CD4-positive, alpha-beta T cell (primary cell): ENCODE measurements at regions not wholly inside any gene's neighbourhood (a gene's known extent, or its start where the extent isn't known, plus 50 kb on each side); places are given as distances from the start of the nearest gene placed in this dataset.

ENCODE experiments used
- ATAC-seq: fragments of 200-7000 bp; cut with Tn5 transposase; one replicate; pipeline ENCODE4 v1.10.0; 2022; ENCODE audit warnings: mild to moderate bottlenecking; ENCODE audit not compliant: poor library complexity
- CTCF ChIA-PET: fragments of 350-600 bp; sonication (Branson Sonifier 250); formaldehyde crosslinking; loops from one replicate; lab custom pipeline; 2021; ENCODE audit warnings: antibody characterized with exemption, inconsistent platforms; lab: Charles Lee
- POLR2A ChIA-PET: fragments of 350-600 bp; sonication (Branson Sonifier 250); formaldehyde crosslinking; loops from one replicate; lab custom pipeline; 2021; ENCODE audit warnings: antibody characterized with exemption, inconsistent platforms; lab: Charles Lee
- DNase-seq, 14 experiments: peaks; one replicate each; pipeline ENCODE4 v3.0.0-alpha.2; 2013 to 2020; ENCODE audit warnings: mixed read lengths in 2 of 14
- H3K27ac ChIP-seq, 2 donors: one replicate each; pipeline versions ENCODE4 v1.5.1 to v1.7.0; 2013; ENCODE audit warnings: low read length in 2 of 2, low read depth in 1 of 2, mild to moderate bottlenecking in 1 of 2
- H3K27me3 ChIP-seq, 2 experiments: 1 replicate in 1 of 2; 2 replicates in 1 of 2; pipeline versions ENCODE4 v1.6.1 to v1.7.0; 2013; ENCODE audit warnings: low read length in 2 of 2, control low read depth in 1 of 2, mild to moderate bottlenecking in 1 of 2, moderate library complexity in 1 of 2; ENCODE audit not compliant: insufficient read depth in 2 of 2, control insufficient read depth in 1 of 2
- H3K36me3 ChIP-seq: one replicate; pipeline ENCODE4 v1.6.1; 2013; ENCODE audit warnings: low read length, control low read depth; ENCODE audit not compliant: insufficient read depth
- H3K4me1 ChIP-seq: one replicate; pipeline ENCODE4 v1.6.1; 2013; ENCODE audit warnings: low read length, control low read depth; ENCODE audit not compliant: insufficient read depth
- H3K4me3 ChIP-seq: one replicate; pipeline ENCODE4 v1.5.1; 2013; ENCODE audit warnings: mild to moderate bottlenecking, low read length, moderate library complexity
- H3K9me3 ChIP-seq, 2 experiments: 1 replicate in 1 of 2; 2 replicates in 1 of 2; pipeline versions ENCODE4 v1.6.1 to v1.7.0; 2013; ENCODE audit warnings: low read length in 2 of 2, mild to moderate bottlenecking in 2 of 2, control low read depth in 1 of 2, moderate library complexity in 1 of 2; ENCODE audit not compliant: control insufficient read depth in 1 of 2, insufficient read depth in 1 of 2
- H3K27ac Mint-ChIP-seq: one replicate; pipeline ENCODE4 v1.8.0; 2020; ENCODE audit warnings: mixed read lengths
- H3K27me3 Mint-ChIP-seq: one replicate; pipeline ENCODE4 v1.8.0; 2021; ENCODE audit warnings: mixed read lengths
- H3K36me3 Mint-ChIP-seq: one replicate; pipeline ENCODE4 v1.8.0; 2021; ENCODE audit warnings: low read depth, mixed read lengths
- H3K4me1 Mint-ChIP-seq: one replicate; pipeline ENCODE4 v1.8.0; 2021; ENCODE audit warnings: low read depth, mixed read lengths
- H3K4me3 Mint-ChIP-seq: one replicate; pipeline ENCODE4 v1.8.0; 2020; ENCODE audit warnings: mild to moderate bottlenecking, mixed read lengths
- H3K9me3 Mint-ChIP-seq: one replicate; pipeline ENCODE4 v1.8.0; 2020; ENCODE audit warnings: mixed read lengths
- CTCF ChIP-seq: fragments of 200-600 bp; IDR thresholded peaks from one replicate; pipeline ENCODE4 v1.8.0; 2022; ENCODE audit warnings: antibody characterized with exemption, mild to moderate bottlenecking
- intact Hi-C, 2 experiments: fragments of 100-400 bp; cut with DNase I in 1 of 2; cut with micrococcal nuclease in 1 of 2; formaldehyde crosslinking; loops; one replicate each; pipeline versions ENCODE4 v1.15.1 to v1.9.0; 2023 to 2025; cut with DNase I, micrococcal nuclease

DNA sequence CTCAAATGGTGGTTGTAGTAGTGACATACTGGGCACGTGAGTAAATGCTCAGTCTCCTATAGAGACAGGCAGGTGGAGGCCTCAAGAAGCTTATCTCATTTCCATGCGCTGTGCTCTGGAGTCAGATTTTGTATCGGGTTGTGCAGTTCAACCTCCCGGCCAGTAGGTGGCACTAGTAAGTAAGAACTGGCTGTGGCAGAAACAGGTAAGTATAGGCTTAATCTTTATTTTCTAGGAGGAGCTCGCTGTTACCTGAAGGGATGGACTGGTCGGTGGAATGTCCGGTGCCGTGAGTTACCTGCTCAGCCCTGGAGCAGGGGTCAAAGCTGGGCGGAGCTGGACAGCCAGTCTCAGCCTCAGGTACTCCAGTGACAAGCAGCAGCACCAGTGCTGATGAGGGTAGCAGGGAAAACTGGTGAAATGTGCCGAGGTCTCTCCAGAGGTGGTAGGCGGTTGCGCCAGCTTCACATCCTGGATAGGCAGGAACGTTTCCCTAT is 880.1 kb upstream of the SEMA6A start:
- intact Hi-C loops: no loop called here
- H3K4me1 Mint-ChIP-seq: peaks cover 8% of the 10 kb centered on the region
- DNase-seq (peak in 10 of 14 experiments; percentile 7 to 58 (median 30)), ATAC-seq (peak; percentile 74)
- H3K27ac Mint-ChIP-seq: no peak overlapping the region
- no peaks in the 10 kb centered on the region for H3K36me3 Mint-ChIP-seq
- H3K9me3 Mint-ChIP-seq: no peaks in the 10 kb centered on the region
- Histone ChIP-seq H3K4me1 (peaks cover 11% of the 10 kb centered on the region), H3K27ac (no peak overlapping the region), H3K27me3 (peaks cover 0 to 6% of the 10 kb centered on the region in 2 experiments), H3K9me3 (no peaks in the 10 kb centered on the region), H3K36me3 (no peaks in the 10 kb centered on the region), H3K4me3 (peak overlapping the region; percentile 37)
- peak overlapping the region; percentile 75 for H3K4me3 Mint-ChIP-seq
- ChIA-PET CTCF (interaction anchor here (1.2 kb wide), 1 partner anchor 11 kb away, joined by 3 read pairs; no protein-coding TSS in a partner anchor), POLR2A (no interaction called here)
- peaks cover 10% of the 10 kb centered on the region for H3K27me3 Mint-ChIP-seq
- TF ChIP-seq CTCF: peak; percentile 78

DNA sequence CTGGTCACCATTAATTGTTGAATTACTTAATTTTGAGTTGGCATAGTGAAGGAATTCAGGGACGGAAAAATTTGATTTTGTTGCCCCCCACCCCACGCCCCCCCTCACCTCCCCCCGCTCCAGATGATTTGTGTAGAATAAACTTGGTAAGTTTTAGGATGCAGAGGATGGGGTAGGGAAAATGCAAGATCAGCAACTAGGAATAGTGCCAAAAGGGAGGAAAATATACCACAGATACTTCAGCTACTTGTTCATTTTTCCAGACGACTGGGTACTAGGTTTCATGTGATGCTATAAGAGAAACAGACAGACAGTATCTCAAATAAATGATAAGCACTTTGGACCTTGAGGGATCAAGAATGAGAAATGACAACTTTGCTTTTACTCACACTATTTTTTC is 862.2 kb upstream of the SEMA6A start:
- ChIA-PET CTCF (no interaction called here), POLR2A (no interaction called here)
- H3K9me3 Mint-ChIP-seq: peaks cover 2% of the 10 kb centered on the region
- H3K4me1 Mint-ChIP-seq: no peaks in the 10 kb centered on the region
- ATAC-seq (no peak), DNase-seq (no peak)
- no peaks in the 10 kb centered on the region for H3K27me3 Mint-ChIP-seq
- no peak overlapping the region for H3K4me3 Mint-ChIP-seq
- no peaks in the 10 kb centered on the region for H3K36me3 Mint-ChIP-seq
- no peak for TF ChIP-seq CTCF
- H3K27me3 ChIP-seq: no peaks in the 10 kb centered on the region
- no peak overlapping the region for H3K27ac Mint-ChIP-seq
- peaks cover 0 to 4% of the 10 kb centered on the region in 2 experiments for H3K9me3 ChIP-seq
- no peaks in the 10 kb centered on the region for H3K36me3 ChIP-seq
- intact Hi-C loops: no loop called here
- H3K4me1 ChIP-seq: no peaks in the 10 kb centered on the region
- no peak overlapping the region for H3K27ac ChIP-seq
- no peak overlapping the region for H3K4me3 ChIP-seq

DNA sequence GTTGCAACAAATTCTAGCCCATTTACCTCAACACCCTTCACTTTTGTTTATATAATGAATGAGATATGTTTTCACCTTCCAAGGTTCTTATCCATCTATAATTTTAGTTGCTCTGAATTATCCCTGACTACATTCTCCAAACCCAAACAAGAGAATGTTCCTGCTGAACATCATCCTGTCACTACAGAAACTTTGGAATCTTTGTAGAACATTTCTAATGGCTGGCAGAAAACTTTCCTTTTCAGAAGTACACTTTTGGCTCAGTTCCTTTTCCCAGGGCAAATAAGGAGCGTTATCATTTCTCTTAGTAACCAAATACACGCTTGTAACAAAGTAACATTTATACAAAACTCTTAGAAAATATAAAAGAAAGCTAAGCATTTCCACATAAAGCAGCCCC is 860.6 kb upstream of the SEMA6A start:
- ATAC-seq (no peak), DNase-seq (no peak)
- no peaks in the 10 kb centered on the region for H3K27me3 ChIP-seq
- Mint-ChIP-seq H3K9me3 (peaks cover 2% of the 10 kb centered on the region), H3K4me1 (no peaks in the 10 kb centered on the region), H3K36me3 (no peaks in the 10 kb centered on the region), H3K4me3 (no peak overlapping the region), H3K27me3 (no peaks in the 10 kb centered on the region), H3K27ac (no peak overlapping the region)
- intact Hi-C loops: no loop called here
- H3K36me3 ChIP-seq: no peaks in the 10 kb centered on the region
- CTCF ChIA-PET: no interaction called here
- no peaks in the 10 kb centered on the region for H3K4me1 ChIP-seq
- no peak overlapping the region for H3K27ac ChIP-seq
- TF ChIP-seq CTCF: no peak
- peaks cover 0 to 4% of the 10 kb centered on the region in 2 experiments for H3K9me3 ChIP-seq
- no peak overlapping the region for H3K4me3 ChIP-seq
- POLR2A ChIA-PET: no interaction called here
